ENCODE measurements at regions not wholly inside any gene's neighbourhood (a gene's known extent, or its start where the extent isn't known, plus 50 kb on each side); places are given as distances from the start of the nearest gene placed in this dataset.

DNA sequence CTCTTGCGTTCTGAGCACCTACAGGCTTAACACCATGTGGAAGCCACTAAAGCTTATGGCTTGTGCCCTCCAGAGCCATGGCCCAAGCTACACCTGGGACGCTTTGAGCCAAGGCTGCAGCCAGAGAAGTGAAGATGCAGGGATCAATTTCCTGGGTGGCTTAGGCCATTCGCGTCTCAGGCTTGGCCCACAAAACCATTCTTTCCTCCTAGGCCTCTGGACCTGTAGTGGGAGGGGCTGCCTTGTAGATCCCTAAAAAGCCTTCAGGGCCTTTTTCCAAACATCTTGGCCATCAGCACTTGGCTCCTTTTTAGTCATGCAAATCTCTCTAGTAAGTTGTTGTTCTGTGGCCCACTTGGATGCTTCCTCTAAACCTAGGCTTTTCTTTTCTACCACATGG, 401.7 kb upstream of the RUNX1 start:
- ATAC-seq (no peak), DNase-seq (no peak)
- Histone ChIP-seq H3K4me1 (peaks cover 0 to 8% (median 0%) of the 10 kb centered on the region in 9 donors), H3K27ac (no peak overlapping the region), H3K9me3 (peaks cover 0 to 5% (median 0%) of the 10 kb centered on the region in 11 donors), H3K27me3 (no peaks in the 10 kb centered on the region), H3K36me3 (no peaks in the 10 kb centered on the region), H3K4me3 (no peak overlapping the region)
- TF ChIP-seq, protein P1, sequence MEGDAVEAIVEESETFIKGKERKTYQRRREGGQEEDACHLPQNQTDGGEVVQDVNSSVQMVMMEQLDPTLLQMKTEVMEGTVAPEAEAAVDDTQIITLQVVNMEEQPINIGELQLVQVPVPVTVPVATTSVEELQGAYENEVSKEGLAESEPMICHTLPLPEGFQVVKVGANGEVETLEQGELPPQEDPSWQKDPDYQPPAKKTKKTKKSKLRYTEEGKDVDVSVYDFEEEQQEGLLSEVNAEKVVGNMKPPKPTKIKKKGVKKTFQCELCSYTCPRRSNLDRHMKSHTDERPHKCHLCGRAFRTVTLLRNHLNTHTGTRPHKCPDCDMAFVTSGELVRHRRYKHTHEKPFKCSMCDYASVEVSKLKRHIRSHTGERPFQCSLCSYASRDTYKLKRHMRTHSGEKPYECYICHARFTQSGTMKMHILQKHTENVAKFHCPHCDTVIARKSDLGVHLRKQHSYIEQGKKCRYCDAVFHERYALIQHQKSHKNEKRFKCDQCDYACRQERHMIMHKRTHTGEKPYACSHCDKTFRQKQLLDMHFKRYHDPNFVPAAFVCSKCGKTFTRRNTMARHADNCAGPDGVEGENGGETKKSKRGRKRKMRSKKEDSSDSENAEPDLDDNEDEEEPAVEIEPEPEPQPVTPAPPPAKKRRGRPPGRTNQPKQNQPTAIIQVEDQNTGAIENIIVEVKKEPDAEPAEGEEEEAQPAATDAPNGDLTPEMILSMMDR (IDR thresholded peaks at IDR 0.05) = no peak
- 91% methylated on average over 4 of the region's 4 CpGs for WGBS, 2 donors
- intact Hi-C loops (cut with DNase I) = no loop called here

DNA sequence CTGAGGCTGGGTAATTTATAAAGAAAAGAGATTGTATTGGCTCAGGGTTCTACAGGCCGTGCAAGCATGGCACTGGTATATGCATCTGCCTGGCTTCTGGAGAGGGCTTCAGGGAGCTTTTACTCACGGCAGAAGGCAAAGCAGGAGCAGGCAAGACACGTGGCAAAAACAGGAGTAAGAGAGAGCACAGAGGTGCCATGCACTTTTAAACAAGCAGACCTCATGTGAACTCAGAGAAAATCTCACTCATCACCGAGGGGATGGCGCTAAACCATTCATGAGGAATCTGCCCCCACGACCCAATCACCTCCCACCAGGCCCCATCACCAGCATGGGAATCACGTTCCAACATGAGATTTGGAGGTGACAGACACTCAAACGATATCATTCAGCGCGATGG, 400.7 kb upstream of the RUNX1 start:
- Histone ChIP-seq H3K4me3 (no peak overlapping the region), H3K27ac (no peak overlapping the region), H3K4me1 (peaks cover 0 to 8% (median 0%) of the 10 kb centered on the region in 9 donors), H3K36me3 (no peaks in the 10 kb centered on the region), H3K27me3 (no peaks in the 10 kb centered on the region), H3K9me3 (peaks cover 0 to 5% (median 0%) of the 10 kb centered on the region in 11 donors)
- TF ChIP-seq, protein P1 (IDR thresholded peaks at IDR 0.05) = no peak
- ATAC-seq (no peak), DNase-seq (no peak)
- WGBS, 2 donors = 85 to 88% methylated on average over 10 of the region's 10 CpGs
- intact Hi-C loops (cut with DNase I) = no loop called here

DNA sequence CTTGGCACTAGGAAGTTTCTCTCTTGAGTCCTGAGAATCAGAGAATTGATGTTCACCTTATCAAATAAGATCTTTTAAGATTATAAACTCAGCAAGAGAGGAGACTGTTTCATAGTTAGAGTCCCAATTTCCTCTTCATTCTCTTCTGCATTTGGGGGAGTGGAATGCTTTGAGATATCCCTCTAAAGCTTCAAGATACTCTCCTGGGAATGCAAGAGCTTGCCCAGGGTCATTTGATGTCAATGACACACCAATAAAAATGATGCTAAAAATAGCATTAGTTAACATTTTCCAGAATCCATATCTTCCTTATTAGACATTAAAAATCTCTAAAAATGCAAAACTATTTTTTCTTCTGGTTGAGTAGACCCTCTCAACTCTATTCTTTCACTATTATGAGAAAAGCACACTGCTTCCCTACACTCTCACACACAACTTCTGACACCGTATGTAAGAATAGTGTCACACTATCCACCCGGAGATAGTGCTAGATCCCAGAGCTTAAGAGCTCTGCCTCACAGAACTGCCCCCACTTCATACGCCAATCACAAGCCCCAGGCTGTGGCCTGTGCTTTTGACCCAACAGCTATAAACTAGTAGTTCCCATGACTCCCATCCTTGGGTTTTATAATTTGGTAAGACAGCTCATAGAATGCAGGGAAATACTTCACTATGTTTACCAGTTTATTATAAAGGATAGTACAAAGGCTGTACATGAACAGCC, 399.9 kb upstream of the RUNX1 start:
- no peak overlapping the region for H3K27ac ChIP-seq
- intact Hi-C loops (cut with DNase I) = no loop called here
- ATAC-seq (peak in 1 of 8 donors; percentile 35), DNase-seq (no peak)
- H3K4me1 ChIP-seq = peaks cover 0 to 8% (median 0%) of the 10 kb centered on the region in 9 donors
- no peaks in the 10 kb centered on the region for H3K27me3 ChIP-seq
- 32 to 53% methylated on average over 3 of the region's 3 CpGs for WGBS, 2 donors
- H3K36me3 ChIP-seq = no peaks in the 10 kb centered on the region
- no peak overlapping the region for H3K4me3 ChIP-seq
- peaks cover 0 to 5% (median 0%) of the 10 kb centered on the region in 11 donors for H3K9me3 ChIP-seq
- TF ChIP-seq, protein P1 (IDR thresholded peaks at IDR 0.05) = no peak

DNA sequence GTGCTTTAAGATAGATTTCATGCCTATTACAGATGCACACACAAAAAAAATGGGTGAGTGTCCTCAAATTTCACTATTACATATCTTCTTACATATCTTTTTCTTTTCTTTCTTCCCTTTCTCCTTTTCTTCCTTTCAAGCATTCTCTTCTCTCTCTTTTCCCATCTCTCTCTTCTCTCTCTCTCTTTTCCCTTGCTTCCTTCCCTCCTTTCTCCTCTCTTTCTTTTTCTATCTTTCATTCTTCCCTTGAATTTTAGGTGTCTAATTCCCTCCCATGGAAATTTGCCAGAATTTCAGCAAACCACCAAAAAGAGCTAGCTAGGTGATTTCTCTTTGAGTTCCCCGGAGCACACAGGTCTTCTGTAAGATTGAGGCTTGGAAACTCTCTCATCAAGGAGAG, 395.3 kb upstream of the RUNX1 start:
- H3K36me3 ChIP-seq = no peaks in the 10 kb centered on the region
- H3K4me3 ChIP-seq = no peak overlapping the region
- TF ChIP-seq, protein P1 (IDR thresholded peaks at IDR 0.05) = no peak
- 90 to 91% methylated on average over 1 of the region's 1 CpG for WGBS, 2 donors
- ATAC-seq (no peak), DNase-seq (no peak)
- no peaks in the 10 kb centered on the region for H3K9me3 ChIP-seq
- no peak overlapping the region for H3K27ac ChIP-seq
- peaks cover 0 to 6% (median 0%) of the 10 kb centered on the region in 7 donors for H3K27me3 ChIP-seq
- H3K4me1 ChIP-seq = peaks cover 0 to 7% (median 0%) of the 10 kb centered on the region in 9 donors
- intact Hi-C loops (cut with DNase I) = no loop called here

All from heart right ventricle (tissue), 16 donors.